ENCODE measurements at regions not wholly inside any gene's neighbourhood (a gene's known extent, or its start where the extent isn't known, plus 50 kb on each side); places are given as distances from the start of the nearest gene placed in this dataset.

DNA sequence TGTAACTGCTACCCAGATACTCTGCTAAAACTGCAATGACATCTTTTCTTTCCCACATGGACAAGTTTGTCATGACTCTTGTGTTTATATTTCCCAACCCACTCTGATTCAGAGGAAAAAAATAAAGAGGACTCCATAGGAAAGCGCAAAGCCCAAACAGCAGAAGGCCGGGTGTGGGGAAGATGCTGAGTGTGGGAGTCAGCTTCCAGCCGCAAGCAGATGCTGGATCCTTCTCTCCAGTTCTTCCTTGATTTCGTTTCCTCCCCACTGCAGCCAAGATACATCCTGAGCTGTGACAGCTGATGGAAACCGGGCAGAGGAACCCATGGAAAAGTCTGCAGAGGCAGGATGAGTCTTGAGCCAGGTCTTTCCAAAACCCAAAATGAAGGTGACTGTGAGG, 498.2 kb downstream of the PLPP3 start:
- CTCF ChIA-PET (ENCODE audit: partially characterized antibody), result no interaction called here
- H3K4ac ChIP-seq (replicated peaks; ENCODE audit: insufficient read length, low read depth, low read length), result no peak overlapping the region
- no peaks in the 10 kb centered on the region for H3K4me1 ChIP-seq (replicated peaks in 1 of 4; ENCODE audit: control insufficient read depth in 3 of 4, insufficient read depth in 4 of 4, low read length in 3 of 4)

More for the DNA sequence above, 498.2 kb downstream of the PLPP3 start:
- H3K23me2 ChIP-seq (ENCODE audit: low read depth, low read length), result no peaks in the 10 kb centered on the region
- H3K36me3 ChIP-seq (ENCODE audit: control insufficient read depth in 2 of 4, insufficient read depth in 4 of 4, low read length in 3 of 4), result no peaks in the 10 kb centered on the region
- POLR2A ChIA-PET (ENCODE audit: partially characterized antibody), result no interaction called here
- H3K4me2 ChIP-seq (ENCODE audit: insufficient read depth in 1 of 2, low read depth in 2 of 2, low read length in 2 of 2), result no peak overlapping the region
- H3K14ac ChIP-seq (ENCODE audit: insufficient read length), result no peak overlapping the region
- no peak overlapping the region for H2BK20ac ChIP-seq (ENCODE audit: low read length)
- H2BK12ac ChIP-seq (ENCODE audit: low read depth, low read length), result no peak overlapping the region
- FAIRE-seq, result no peak
- H3K79me2 ChIP-seq (ENCODE audit: control insufficient read depth in 1 of 2, insufficient read depth in 2 of 2, low read length in 2 of 2), result no peaks in the 10 kb centered on the region
- TF ChIP-seq SIN3A (conservative IDR thresholded peaks at IDR 0.05 in 1 of 2, IDR thresholded peaks at IDR 0.05 in 1 of 2; ENCODE audit: low read depth in 1 of 2, low read length in 2 of 2) (no peak), PHF8 (conservative IDR thresholded peaks at IDR 0.05; ENCODE audit: low read depth, low read length) (no peak), CEBPB (IDR thresholded peaks at IDR 0.05; ENCODE audit: low read depth, low read length) (no peak), ZNF274 (IDR thresholded peaks at IDR 0.05; ENCODE audit: borderline replicate concordance, extremely low read depth, low read length) (no peak), RAD21 (IDR thresholded peaks at IDR 0.05 in 1 of 2, conservative IDR thresholded peaks at IDR 0.05 in 1 of 2; ENCODE audit: low read depth in 2 of 2, low read length in 2 of 2) (no peak), TCF12 (IDR thresholded peaks at IDR 0.05; ENCODE audit: low read depth, low read length) (no peak), KDM1A (IDR thresholded peaks at IDR 0.05; ENCODE audit: borderline replicate concordance, low read length) (no peak), RFX5 (IDR thresholded peaks at IDR 0.05; ENCODE audit: borderline replicate concordance, low read depth, low read length) (no peak), POU5F1 (IDR thresholded peaks at IDR 0.05; ENCODE audit: low read depth, low read length) (no peak), POLR2A (IDR thresholded peaks at IDR 0.05; ENCODE audit: control extremely low read depth in 1 of 2, low read depth in 2 of 2, low read length in 2 of 2) (no peak), YY1 (IDR thresholded peaks at IDR 0.05; ENCODE audit: low read depth, low read length) (no peak), BRCA1 (IDR thresholded peaks at IDR 0.05; ENCODE audit: low read depth, low read length) (no peak), SAP30 (IDR thresholded peaks at IDR 0.05; ENCODE audit: insufficient read depth, insufficient replicate concordance, low read length) (no peak)
- no peak overlapping the region for H3K23ac ChIP-seq (ENCODE audit: insufficient read length)
- H3K9ac ChIP-seq (replicated peaks in 1 of 4; ENCODE audit: extremely low read depth in 1 of 4, low read depth in 3 of 4, low read length in 3 of 4), result no peak overlapping the region
- H2BK5ac ChIP-seq (ENCODE audit: low read depth, low read length), result no peak overlapping the region
- H3K27ac ChIP-seq (ENCODE audit: low read depth, low read length), result no peak overlapping the region
- H4K91ac ChIP-seq (replicated peaks; ENCODE audit: insufficient read length, low read length), result no peak overlapping the region
- DNase-seq (ENCODE audit: low read depth in 1 of 2, low spot score in 2 of 2), result no peak
- no peak overlapping the region for H4K5ac ChIP-seq (ENCODE audit: insufficient read length, low read depth, low read length)
- no peak overlapping the region for H3K4me3 ChIP-seq (ENCODE audit: extremely low read depth in 1 of 4, insufficient read depth in 2 of 4, low read depth in 3 of 4, low read length in 4 of 4)
- no peaks in the 10 kb centered on the region for H3K79me1 ChIP-seq (ENCODE audit: low read depth, low read length)
- no peak overlapping the region for H2BK120ac ChIP-seq (replicated peaks; ENCODE audit: low read depth, low read length)
- H3K27me3 ChIP-seq (replicated peaks in 1 of 4; ENCODE audit: control insufficient read depth in 3 of 4, extremely low read depth in 1 of 4, insufficient read depth in 3 of 4, low read length in 3 of 4), result no peaks in the 10 kb centered on the region
- no peak overlapping the region for H2AFZ ChIP-seq (ENCODE audit: low read length)
- no peak overlapping the region for H3K18ac ChIP-seq (ENCODE audit: extremely low read depth, low read length)
- H3K9me3 ChIP-seq (ENCODE audit: insufficient read depth in 2 of 2, low read depth in 1 of 2, low read length in 1 of 2), result no peaks in the 10 kb centered on the region; a peak in 1 of 4 replicates
- H2BK15ac ChIP-seq (ENCODE audit: low read length), result no peak overlapping the region
- no peaks in the 10 kb centered on the region for H4K20me1 ChIP-seq (replicated peaks in 1 of 2; ENCODE audit: control insufficient read depth in 1 of 2, insufficient read depth in 2 of 2, low read length in 2 of 2)
- no peak overlapping the region for H4K8ac ChIP-seq (ENCODE audit: extremely low read depth, insufficient read depth, low read length)
- no peak overlapping the region for H2AK5ac ChIP-seq (ENCODE audit: low read depth, low read length)
- 79% methylated on average over 5 of the region's 5 CpGs; no CpG with 5 or more reads in 1 of the 2 experiments for WGBS, 2 experiments (ENCODE audit: extremely low coverage in 1 of 2, insufficient coverage in 1 of 2, insufficient read length in 1 of 2, insufficient replicate concordance in 2 of 2, low coverage in 1 of 2, low lambda C conversion rate in 2 of 2, missing lambda C conversion rate in 1 of 2)
- H3K56ac ChIP-seq (replicated peaks; ENCODE audit: insufficient read length, low read depth, low read length), result no peak overlapping the region
